ENCODE measurements at regions not wholly inside any gene's neighbourhood (a gene's known extent, or its start where the extent isn't known, plus 50 kb on each side); places are given as distances from the start of the nearest gene placed in this dataset.

DNA sequence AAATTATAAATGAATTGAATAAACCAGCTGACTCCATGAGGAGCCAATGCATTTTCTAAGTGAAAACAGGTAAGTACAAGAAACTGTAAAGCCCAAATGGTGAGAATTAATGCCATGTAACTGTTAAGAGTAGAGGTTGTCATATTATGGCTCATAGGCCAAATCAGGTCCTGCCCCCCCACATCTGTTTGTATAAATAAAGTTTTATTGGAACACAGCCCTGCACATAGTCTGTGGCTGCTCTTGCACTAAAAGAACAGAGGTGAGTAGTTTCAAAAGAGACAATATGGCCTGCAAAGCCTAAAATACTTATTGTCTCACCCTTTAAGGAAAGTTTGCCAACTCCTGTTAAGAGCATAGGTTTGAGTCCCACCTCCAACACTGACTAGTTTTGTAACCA is 140.5 kb upstream of the SRRM4 start:
- Histone ChIP-seq H3K36me3 (replicated peaks in 1 of 2) (no peaks in the 10 kb centered on the region), H3K4me3 (no peak overlapping the region), H3K27me3 (no peaks in the 10 kb centered on the region), H3K4me1 (replicated peaks in 1 of 2) (no peaks in the 10 kb centered on the region), H3K9me3 (replicated peaks in 1 of 3) (no peaks in the 10 kb centered on the region), H3K27ac (no peak overlapping the region)
- intact Hi-C loops (cut with DNase I), result no loop called here
- DNase-seq, result no peak
- no peak for TF ChIP-seq POLR2A (IDR thresholded peaks at IDR 0.05)
- TF ChIP-seq, protein P1, sequence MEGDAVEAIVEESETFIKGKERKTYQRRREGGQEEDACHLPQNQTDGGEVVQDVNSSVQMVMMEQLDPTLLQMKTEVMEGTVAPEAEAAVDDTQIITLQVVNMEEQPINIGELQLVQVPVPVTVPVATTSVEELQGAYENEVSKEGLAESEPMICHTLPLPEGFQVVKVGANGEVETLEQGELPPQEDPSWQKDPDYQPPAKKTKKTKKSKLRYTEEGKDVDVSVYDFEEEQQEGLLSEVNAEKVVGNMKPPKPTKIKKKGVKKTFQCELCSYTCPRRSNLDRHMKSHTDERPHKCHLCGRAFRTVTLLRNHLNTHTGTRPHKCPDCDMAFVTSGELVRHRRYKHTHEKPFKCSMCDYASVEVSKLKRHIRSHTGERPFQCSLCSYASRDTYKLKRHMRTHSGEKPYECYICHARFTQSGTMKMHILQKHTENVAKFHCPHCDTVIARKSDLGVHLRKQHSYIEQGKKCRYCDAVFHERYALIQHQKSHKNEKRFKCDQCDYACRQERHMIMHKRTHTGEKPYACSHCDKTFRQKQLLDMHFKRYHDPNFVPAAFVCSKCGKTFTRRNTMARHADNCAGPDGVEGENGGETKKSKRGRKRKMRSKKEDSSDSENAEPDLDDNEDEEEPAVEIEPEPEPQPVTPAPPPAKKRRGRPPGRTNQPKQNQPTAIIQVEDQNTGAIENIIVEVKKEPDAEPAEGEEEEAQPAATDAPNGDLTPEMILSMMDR (IDR thresholded peaks at IDR 0.05), result no peak

DNA sequence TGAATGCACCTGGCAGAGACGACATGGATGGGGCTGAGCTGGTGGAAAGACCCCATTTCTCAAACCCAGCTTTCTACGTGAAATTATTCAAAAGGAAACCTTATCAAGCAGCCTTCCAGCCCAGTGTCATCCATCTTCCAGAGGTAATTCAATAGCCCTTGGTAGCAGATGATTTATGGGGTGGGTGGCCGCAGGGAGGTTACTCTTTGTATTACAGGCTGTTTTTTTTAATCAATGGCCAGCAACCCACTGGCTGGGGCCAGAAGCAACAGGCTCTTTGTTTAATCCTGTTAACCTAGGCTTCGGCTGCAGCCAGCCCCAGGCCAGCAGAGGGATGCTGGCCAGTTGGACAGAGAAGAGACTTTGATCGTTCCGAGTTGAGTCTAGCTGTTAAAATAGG is 139.8 kb upstream of the SRRM4 start:
- intact Hi-C loops (cut with DNase I), result no loop called here

DNA sequence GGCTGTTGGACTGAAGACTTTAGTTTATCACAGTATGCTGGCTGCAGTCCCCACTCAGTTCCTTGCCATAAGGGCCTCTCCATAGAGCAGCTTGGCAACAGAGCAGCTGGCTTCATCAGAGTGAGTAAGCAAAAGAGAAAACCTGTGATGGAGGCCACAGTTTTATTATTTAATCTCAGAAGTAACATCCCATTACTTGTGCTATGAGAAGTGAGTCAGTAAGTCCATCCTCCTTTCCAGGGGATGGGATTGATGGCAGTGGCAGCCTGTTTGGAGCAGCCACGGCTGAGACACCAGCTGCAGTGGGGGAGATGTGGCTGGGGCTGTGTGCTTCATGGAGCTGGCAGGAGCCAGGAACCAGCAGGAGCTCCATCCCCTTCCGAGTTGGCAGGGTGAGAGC is 138.5 kb upstream of the SRRM4 start:
- Histone ChIP-seq H3K4me1 (replicated peaks in 1 of 2) (no peaks in the 10 kb centered on the region), H3K27ac (no peak overlapping the region), H3K9me3 (replicated peaks in 1 of 3) (no peaks in the 10 kb centered on the region), H3K36me3 (replicated peaks in 1 of 2) (no peaks in the 10 kb centered on the region), H3K4me3 (no peak overlapping the region), H3K27me3 (no peaks in the 10 kb centered on the region)
- no peak for TF ChIP-seq POLR2A (IDR thresholded peaks at IDR 0.05)
- TF ChIP-seq, protein P1 (IDR thresholded peaks at IDR 0.05), result no peak
- 38 to 59% (median 58%) methylated on average over 1 to 2 of the region's 2 CpGs; no CpG with 5 or more reads in 1 of the 4 donors for WGBS, 4 donors
- no peak for DNase-seq
- intact Hi-C loops (cut with DNase I), result no loop called here

More for the DNA sequence above, 139.8 kb upstream of the SRRM4 start:
- H3K27me3 ChIP-seq, result no peaks in the 10 kb centered on the region
- no peak for DNase-seq
- TF ChIP-seq POLR2A (IDR thresholded peaks at IDR 0.05), result no peak
- TF ChIP-seq, protein P1 (IDR thresholded peaks at IDR 0.05), result no peak
- H3K27ac ChIP-seq, result no peak overlapping the region
- no peaks in the 10 kb centered on the region for H3K9me3 ChIP-seq (replicated peaks in 1 of 3)
- 28 to 37% (median 29%) methylated on average over 6 of the region's 6 CpGs for WGBS, 4 donors
- no peak overlapping the region for H3K4me3 ChIP-seq
- no peaks in the 10 kb centered on the region for H3K36me3 ChIP-seq (replicated peaks in 1 of 2)
- no peaks in the 10 kb centered on the region for H3K4me1 ChIP-seq (replicated peaks in 1 of 2)

DNA sequence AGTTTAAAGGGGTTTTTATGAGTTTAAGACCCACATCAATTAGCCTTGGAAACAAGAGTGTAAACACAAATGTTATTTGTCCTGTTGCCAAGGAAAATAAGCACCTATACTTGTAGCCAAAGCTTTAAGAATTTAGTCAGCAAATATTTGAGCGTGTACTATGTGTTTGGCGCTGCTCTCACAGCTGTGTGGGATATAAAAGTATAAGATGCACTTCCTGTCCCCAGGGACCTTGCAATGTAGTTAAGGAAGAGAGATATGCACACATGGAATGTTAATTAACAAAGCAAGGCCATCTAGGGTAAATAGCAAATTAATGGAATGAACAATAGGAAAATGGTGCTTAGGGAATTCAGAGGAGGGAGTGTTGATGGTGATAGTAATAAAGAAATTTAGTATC is 134.9 kb upstream of the SRRM4 start:
- WGBS, 4 donors, result 65 to 73% (median 66%) methylated on average over 2 of the region's 2 CpGs
- TF ChIP-seq, protein P1 (IDR thresholded peaks at IDR 0.05), result no peak
- TF ChIP-seq POLR2A (IDR thresholded peaks at IDR 0.05), result no peak
- Histone ChIP-seq H3K9me3 (replicated peaks in 1 of 3) (no peaks in the 10 kb centered on the region), H3K36me3 (replicated peaks in 1 of 2) (no peaks in the 10 kb centered on the region), H3K27me3 (no peaks in the 10 kb centered on the region), H3K4me3 (no peak overlapping the region), H3K27ac (no peak overlapping the region), H3K4me1 (replicated peaks in 1 of 2) (no peaks in the 10 kb centered on the region)
- intact Hi-C loops (cut with DNase I), result no loop called here
- DNase-seq, result no peak
